Body of pancreas (tissue), 4 donors: ENCODE measurements at regions not wholly inside any gene's neighbourhood (a gene's known extent, or its start where the extent isn't known, plus 50 kb on each side); places are given as distances from the start of the nearest gene placed in this dataset.

Source experiments
- ATAC-seq: fragments of 150-250 bp; one replicate; pipeline ENCODE4 v1.9.1; 2016
- DNase-seq, 4 donors: peaks; one replicate each; pipeline ENCODE4 v3.0.0-alpha.2; 2019
- H3K27ac ChIP-seq, 4 donors: fragments of 200-600 bp; sonication (generic); 1 replicate in 3 of 4; 2 replicates in 1 of 4; pipeline versions ENCODE4 v1.5.1 to v1.6.1; 2016 to 2019; ENCODE audit warnings: mild to moderate bottlenecking in 1 of 4, mixed read lengths in 1 of 4, moderate library complexity in 1 of 4
- H3K27me3 ChIP-seq, 2 donors: fragments of 200-600 bp; sonication (generic); one replicate each; pipeline ENCODE4 v1.6.0; 2016; ENCODE audit warnings: mild to moderate bottlenecking in 1 of 2
- H3K36me3 ChIP-seq, 2 donors: fragments of 200-600 bp; sonication (generic); replicated peaks in 1 of 2; 2 replicates each; pipeline ENCODE4 v1.5.1; 2016; ENCODE audit warnings: low read depth in 2 of 2; ENCODE audit not compliant: insufficient read depth in 1 of 2
- H3K4me1 ChIP-seq: fragments of 200-600 bp; sonication (generic); one replicate; pipeline ENCODE4 v1.6.0; 2016
- H3K4me3 ChIP-seq, 2 donors: fragments of 200-600 bp; sonication (generic); 1 replicate in 1 of 2; 2 replicates in 1 of 2; pipeline ENCODE4 v1.5.1; 2016 to 2019
- H3K9me3 ChIP-seq, 3 donors: fragments of 200-600 bp; sonication (generic); 1 replicate in 2 of 3; 2 replicates in 1 of 3; pipeline ENCODE4 v1.5.1; 2016
- POLR2A ChIP-seq, 3 donors: fragments of 450-650 bp; IDR thresholded peaks; one replicate each; pipeline ENCODE4 v1.6.1; 2016; ENCODE audit warnings: antibody characterized with exemption in 3 of 3, mild to moderate bottlenecking in 2 of 3
- WGBS, 2 donors: methylation state at CpG; one replicate each; pipeline ENCODE4 v1.1.5; 2017; 5-methylcytosine and 5-hydroxymethylcytosine counted together
- intact Hi-C: fragments of 100-400 bp; cut with DNase I; formaldehyde crosslinking; loops from one replicate; pipeline ENCODE4 v1.15.1; 2023
- TF ChIP-seq, protein P1 (sequence below), 7 experiments: fragments of 450-650 bp in 4 of 7; fragments of 200-600 bp in 3 of 7; sonication (generic) in 3 of 7; IDR thresholded peaks; one replicate each; pipeline ENCODE4 v1.5.1; 2016 to 2019; ENCODE audit warnings: antibody characterized with exemption in 7 of 7

DNA sequence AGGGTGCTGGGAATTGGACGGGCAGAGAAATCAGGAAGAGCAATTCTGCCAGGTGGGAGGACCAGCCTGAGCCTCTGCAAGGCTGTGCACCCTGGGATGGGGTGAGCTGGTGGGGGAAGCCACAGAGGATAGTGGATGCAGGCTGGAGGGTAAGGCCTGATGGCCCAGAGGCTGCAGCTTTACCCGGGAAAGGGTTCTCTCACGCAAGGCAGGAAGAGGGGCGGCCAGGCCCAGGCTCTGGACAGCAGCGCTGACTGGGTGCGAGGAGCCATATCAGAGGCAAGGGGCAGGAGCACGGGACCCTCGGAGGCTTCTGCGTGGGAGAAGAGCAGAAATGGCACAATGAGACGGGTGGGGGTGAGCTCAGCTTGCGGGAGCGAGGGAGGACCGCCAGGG, 104.6 kb downstream of the SOX1 start:
- intact Hi-C loops: no loop called here
- TF ChIP-seq, protein P1, sequence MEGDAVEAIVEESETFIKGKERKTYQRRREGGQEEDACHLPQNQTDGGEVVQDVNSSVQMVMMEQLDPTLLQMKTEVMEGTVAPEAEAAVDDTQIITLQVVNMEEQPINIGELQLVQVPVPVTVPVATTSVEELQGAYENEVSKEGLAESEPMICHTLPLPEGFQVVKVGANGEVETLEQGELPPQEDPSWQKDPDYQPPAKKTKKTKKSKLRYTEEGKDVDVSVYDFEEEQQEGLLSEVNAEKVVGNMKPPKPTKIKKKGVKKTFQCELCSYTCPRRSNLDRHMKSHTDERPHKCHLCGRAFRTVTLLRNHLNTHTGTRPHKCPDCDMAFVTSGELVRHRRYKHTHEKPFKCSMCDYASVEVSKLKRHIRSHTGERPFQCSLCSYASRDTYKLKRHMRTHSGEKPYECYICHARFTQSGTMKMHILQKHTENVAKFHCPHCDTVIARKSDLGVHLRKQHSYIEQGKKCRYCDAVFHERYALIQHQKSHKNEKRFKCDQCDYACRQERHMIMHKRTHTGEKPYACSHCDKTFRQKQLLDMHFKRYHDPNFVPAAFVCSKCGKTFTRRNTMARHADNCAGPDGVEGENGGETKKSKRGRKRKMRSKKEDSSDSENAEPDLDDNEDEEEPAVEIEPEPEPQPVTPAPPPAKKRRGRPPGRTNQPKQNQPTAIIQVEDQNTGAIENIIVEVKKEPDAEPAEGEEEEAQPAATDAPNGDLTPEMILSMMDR (IDR thresholded peaks at IDR 0.05): no peak
- no peak for TF ChIP-seq POLR2A (IDR thresholded peaks at IDR 0.05)

DNA sequence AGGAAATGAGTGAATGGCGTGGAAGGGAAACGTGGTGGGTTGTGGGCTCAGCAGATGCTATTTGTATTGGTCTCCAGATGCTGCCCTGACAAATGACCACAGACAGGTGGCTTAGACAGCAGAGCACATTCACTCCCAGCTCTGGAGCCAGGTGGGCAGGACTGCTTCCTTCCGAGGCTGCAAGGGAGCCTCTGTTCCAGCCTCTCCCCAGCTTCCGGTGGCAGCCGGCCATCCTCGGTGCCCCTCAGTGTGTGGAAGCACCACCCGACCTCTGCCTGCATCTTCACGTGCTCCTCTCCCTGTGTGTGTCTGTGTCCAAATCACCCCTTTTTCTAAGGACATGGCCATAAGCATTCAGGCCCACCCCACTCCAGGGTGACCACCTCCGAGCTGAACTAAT, 105.1 kb downstream of the SOX1 start:
- Histone ChIP-seq H3K27me3 (peaks cover 0 to 9% of the 10 kb centered on the region in 2 donors), H3K9me3 (no peaks in the 10 kb centered on the region), H3K4me1 (no peaks in the 10 kb centered on the region), H3K27ac (no peak overlapping the region), H3K36me3 (no peaks in the 10 kb centered on the region), H3K4me3 (no peak overlapping the region)
- ATAC-seq (no peak), DNase-seq (no peak)
- TF ChIP-seq, protein P1 (IDR thresholded peaks at IDR 0.05): no peak
- intact Hi-C loops: no loop called here
- WGBS, 2 donors: 43 to 54% methylated on average over 8 to 9 of the region's 9 CpGs

More for the DNA sequence above, 104.6 kb downstream of the SOX1 start:
- Histone ChIP-seq H3K27me3 (peaks cover 0 to 9% of the 10 kb centered on the region in 2 donors), H3K4me3 (no peak overlapping the region), H3K4me1 (no peaks in the 10 kb centered on the region), H3K27ac (no peak overlapping the region), H3K9me3 (no peaks in the 10 kb centered on the region), H3K36me3 (no peaks in the 10 kb centered on the region)
- 62 to 63% methylated on average over 13 of the region's 13 CpGs for WGBS, 2 donors
- no peak for ATAC-seq
- DNase-seq: no peak

DNA sequence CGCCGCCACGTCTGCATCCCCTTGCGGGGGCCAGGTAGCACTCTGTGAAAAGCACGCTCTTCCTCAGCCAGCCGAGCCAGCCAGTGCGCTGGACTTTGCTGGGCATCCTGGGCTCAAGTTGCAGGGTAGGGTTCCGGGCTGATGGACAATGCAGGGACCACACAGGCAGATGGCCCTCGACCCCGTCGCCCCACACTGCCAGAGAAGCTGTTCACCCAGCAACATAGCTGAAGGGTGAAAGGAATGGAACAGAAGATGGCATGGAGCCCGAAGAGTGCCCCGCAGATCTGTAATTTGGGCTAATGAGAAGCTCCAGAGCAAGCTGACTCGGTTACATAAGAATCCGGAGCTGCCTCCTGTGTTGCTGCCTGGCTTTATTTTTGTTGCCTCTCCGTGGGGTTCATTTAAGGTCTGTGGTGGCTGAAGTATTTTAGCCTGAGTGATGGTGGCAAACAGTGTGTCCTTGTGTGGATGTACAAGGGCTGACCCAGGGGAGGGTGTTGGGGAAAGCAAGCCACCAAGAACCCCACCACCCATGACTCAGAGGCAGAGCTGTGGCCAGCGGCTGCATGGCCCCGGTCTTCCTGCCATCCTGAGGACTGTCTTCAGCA, 105.8 kb downstream of the SOX1 start:
- DNase-seq: no peak
- WGBS, 2 donors: 58 to 66% methylated on average over 16 to 18 of the region's 18 CpGs
- TF ChIP-seq, protein P1 (IDR thresholded peaks at IDR 0.05): no peak
- no peak for TF ChIP-seq POLR2A (IDR thresholded peaks at IDR 0.05)

DNA sequence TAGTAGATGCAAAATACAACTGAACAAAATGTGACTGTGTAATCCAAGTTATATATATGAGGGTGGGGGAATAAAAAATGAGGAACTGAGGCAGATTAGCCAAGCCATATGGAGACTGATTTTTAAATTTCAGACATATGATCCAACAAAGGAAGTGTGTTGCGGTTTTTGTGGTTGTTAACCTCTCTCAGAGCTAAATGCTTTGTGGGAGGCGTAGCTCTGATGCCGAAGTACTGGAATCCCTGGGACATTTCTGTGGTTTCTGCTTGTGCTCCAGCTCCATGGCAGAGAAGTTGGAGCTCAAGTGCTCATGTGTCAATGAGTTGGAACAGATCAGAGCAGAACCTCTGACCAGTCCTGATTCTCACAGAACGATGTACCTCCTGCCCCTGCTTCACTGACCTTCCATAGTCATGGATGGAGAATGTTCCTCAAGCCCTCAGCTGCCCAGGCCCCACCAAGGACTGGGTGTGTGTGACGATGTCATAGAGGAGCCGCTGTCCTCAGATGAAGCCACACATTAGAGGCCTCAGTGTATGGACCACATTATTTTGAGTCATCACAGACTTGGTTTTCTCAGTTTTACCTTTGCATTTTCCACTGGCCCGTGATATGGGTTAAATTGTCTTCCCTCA, 107.6 kb downstream of the SOX1 start:
- peaks cover 0 to 9% of the 10 kb centered on the region in 2 donors for H3K27me3 ChIP-seq
- no peaks in the 10 kb centered on the region for H3K9me3 ChIP-seq
- DNase-seq: no peak
- no peaks in the 10 kb centered on the region for H3K4me1 ChIP-seq
- H3K4me3 ChIP-seq: no peak overlapping the region
- TF ChIP-seq, protein P1 (IDR thresholded peaks at IDR 0.05): no peak
- no peak for TF ChIP-seq POLR2A (IDR thresholded peaks at IDR 0.05)
- H3K36me3 ChIP-seq: no peaks in the 10 kb centered on the region
- intact Hi-C loops: no loop called here
- 83 to 84% methylated on average over 6 to 7 of the region's 7 CpGs for WGBS, 2 donors
- ATAC-seq: no peak
- H3K27ac ChIP-seq: no peak overlapping the region

More for the DNA sequence above, 105.8 kb downstream of the SOX1 start:
- Histone ChIP-seq H3K27ac (no peak overlapping the region), H3K9me3 (no peaks in the 10 kb centered on the region), H3K4me1 (no peaks in the 10 kb centered on the region), H3K4me3 (no peak overlapping the region), H3K27me3 (peaks cover 0 to 9% of the 10 kb centered on the region in 2 donors), H3K36me3 (no peaks in the 10 kb centered on the region)
- intact Hi-C loops: no loop called here
- ATAC-seq: no peak
